Spleen (tissue), 11 donors: ENCODE measurements at regions not wholly inside any gene's neighbourhood (a gene's known extent, or its start where the extent isn't known, plus 50 kb on each side); places are given as distances from the start of the nearest gene placed in this dataset.
"Not testable (repeated sequence)": the region's sequence is repeated elsewhere in the genome, so short reads cannot be mapped to it uniquely, and the experiment has no call there.

Experiments
- DNase-seq: peaks from one replicate; pipeline ENCODE4 v3.0.0-alpha.2; 2020
- H3K27ac ChIP-seq, 8 donors: fragments of 200-600 bp; sonication (generic) in 7 of 8; 1 replicate in 4 of 8; 2 replicates in 4 of 8; pipeline versions ENCODE4 v1.5.0 to v1.8.0; 2016 to 2021; ENCODE audit warnings: inconsistent platforms in 4 of 8, mild to moderate bottlenecking in 4 of 8, moderate library complexity in 1 of 8
- H3K27me3 ChIP-seq, 7 donors: fragments of 200-600 bp; sonication (generic) in 6 of 7; replicated peaks in 1 of 7; 1 replicate in 4 of 7; 2 replicates in 3 of 7; pipeline versions ENCODE4 v1.5.0 to v1.8.0; 2016 to 2021; ENCODE audit warnings: inconsistent platforms in 3 of 7, mild to moderate bottlenecking in 1 of 7
- H3K36me3 ChIP-seq, 6 donors: fragments of 200-600 bp; sonication (generic) in 5 of 6; 1 replicate in 4 of 6; 2 replicates in 2 of 6; pipeline versions ENCODE4 v1.5.0 to v1.8.0; 2016 to 2021; ENCODE audit warnings: inconsistent platforms in 2 of 6
- H3K4me1 ChIP-seq, 6 donors: fragments of 200-600 bp; sonication (generic) in 5 of 6; 1 replicate in 3 of 6; 2 replicates in 3 of 6; pipeline versions ENCODE4 v1.5.0 to v1.8.0; 2016 to 2021; ENCODE audit warnings: inconsistent platforms in 3 of 6
- H3K4me3 ChIP-seq, 8 donors: fragments of 200-600 bp; sonication (generic) in 7 of 8; 1 replicate in 4 of 8; 2 replicates in 4 of 8; pipeline versions ENCODE4 v1.5.0 to v1.8.0; 2016 to 2021; ENCODE audit warnings: inconsistent platforms in 4 of 8, mild to moderate bottlenecking in 4 of 8, moderate library complexity in 2 of 8
- H3K9me3 ChIP-seq, 8 donors: fragments of 200-600 bp; sonication (generic) in 7 of 8; 1 replicate in 4 of 8; 2 replicates in 4 of 8; pipeline versions ENCODE4 v1.5.0 to v1.8.0; 2016 to 2021; ENCODE audit warnings: inconsistent platforms in 4 of 8
- POLR2A ChIP-seq, 3 donors: fragments of 450-650 bp; IDR thresholded peaks; one replicate each; pipeline ENCODE4 v1.5.1; 2017; ENCODE audit warnings: antibody characterized with exemption in 3 of 3, mild to moderate bottlenecking in 1 of 3
- POLR2AphosphoS5 ChIP-seq, 3 donors: sonication (generic); formaldehyde crosslinking; IDR thresholded peaks; one replicate each; pipeline ENCODE4 v1.5.1; 2017; ENCODE audit warnings: antibody characterized with exemption in 3 of 3
- WGBS, 5 donors: extraction: QIAGEN DNeasy Blood & Tissue Kit in 3 of 5; methylation state at CpG; one replicate each; pipeline versions ENCODE4 v1.1.5 to v1.1.7; 2013 to 2018; 5-methylcytosine and 5-hydroxymethylcytosine counted together
- intact Hi-C: fragments of 100-400 bp; cut with DNase I; formaldehyde crosslinking; loops from one replicate; pipeline ENCODE4 v1.15.0; 2023; ENCODE audit warnings: low total_unique reads
- TF ChIP-seq, protein P1 (sequence below), 11 experiments: fragments of 200-600 bp in 7 of 11; fragments of 450-650 bp in 4 of 11; sonication (generic) in 4 of 11; IDR thresholded peaks in 8 of 11; conservative IDR thresholded peaks in 3 of 11; 1 replicate in 7 of 11; 2 replicates in 4 of 11; pipeline versions ENCODE4 v1.4.0 to v1.8.0; 2016 to 2021; ENCODE audit warnings: antibody characterized with exemption in 11 of 11, inconsistent platforms in 4 of 11, mild to moderate bottlenecking in 1 of 11
- donor health status: healthy with polysubstance abuse.
- donor health status: DM: no; HTN: no; CAD: no; lungs with moderate emphysema.
- donor health status: DM: no; HTN: no; CAD: no.
- donor health status: Bipolar disorder and iron deficiency.
- donor health status: healthy.
- donor health status: DM: no; HTN: no; CAD: no.
- donor health status: DM: yes; HTN: yes; CAD: no.

DNA sequence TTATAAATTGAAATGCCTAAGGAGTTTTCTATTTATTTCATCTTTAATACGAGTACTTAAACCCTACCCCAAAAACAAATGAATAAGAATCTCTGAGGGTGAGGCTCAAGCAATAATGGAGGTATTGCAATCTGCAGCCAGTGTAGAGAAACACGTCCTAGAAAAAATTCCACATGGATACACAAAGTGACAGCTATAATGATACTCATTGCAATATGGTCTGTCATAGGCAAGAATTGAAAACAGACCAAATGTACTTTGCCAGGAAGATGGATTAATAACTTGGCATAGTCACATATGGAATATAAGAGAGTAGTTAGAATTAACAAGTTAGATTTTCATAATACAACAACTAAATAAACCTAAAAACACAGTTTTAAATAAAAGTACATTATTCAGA, 440.1 kb upstream of the STEAP1 start:
- no peak overlapping the region for H3K27ac ChIP-seq
- no peaks in the 10 kb centered on the region for H3K36me3 ChIP-seq
- TF ChIP-seq, protein P1, sequence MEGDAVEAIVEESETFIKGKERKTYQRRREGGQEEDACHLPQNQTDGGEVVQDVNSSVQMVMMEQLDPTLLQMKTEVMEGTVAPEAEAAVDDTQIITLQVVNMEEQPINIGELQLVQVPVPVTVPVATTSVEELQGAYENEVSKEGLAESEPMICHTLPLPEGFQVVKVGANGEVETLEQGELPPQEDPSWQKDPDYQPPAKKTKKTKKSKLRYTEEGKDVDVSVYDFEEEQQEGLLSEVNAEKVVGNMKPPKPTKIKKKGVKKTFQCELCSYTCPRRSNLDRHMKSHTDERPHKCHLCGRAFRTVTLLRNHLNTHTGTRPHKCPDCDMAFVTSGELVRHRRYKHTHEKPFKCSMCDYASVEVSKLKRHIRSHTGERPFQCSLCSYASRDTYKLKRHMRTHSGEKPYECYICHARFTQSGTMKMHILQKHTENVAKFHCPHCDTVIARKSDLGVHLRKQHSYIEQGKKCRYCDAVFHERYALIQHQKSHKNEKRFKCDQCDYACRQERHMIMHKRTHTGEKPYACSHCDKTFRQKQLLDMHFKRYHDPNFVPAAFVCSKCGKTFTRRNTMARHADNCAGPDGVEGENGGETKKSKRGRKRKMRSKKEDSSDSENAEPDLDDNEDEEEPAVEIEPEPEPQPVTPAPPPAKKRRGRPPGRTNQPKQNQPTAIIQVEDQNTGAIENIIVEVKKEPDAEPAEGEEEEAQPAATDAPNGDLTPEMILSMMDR (IDR thresholded peaks at IDR 0.05 in 8 of 11, conservative IDR thresholded peaks at IDR 0.05 in 3 of 11), result no peak
- TF ChIP-seq POLR2A (IDR thresholded peaks at IDR 0.05) (no peak), POLR2AphosphoS5 (IDR thresholded peaks at IDR 0.05) (no peak)
- no peaks in the 10 kb centered on the region for H3K4me1 ChIP-seq
- no peak for DNase-seq
- 64 to 89% (median 81%) methylated on average over 2 of the region's 2 CpGs for WGBS, 5 donors
- no peak overlapping the region for H3K4me3 ChIP-seq
- peaks cover 0 to 9% (median 0%) of the 10 kb centered on the region in 8 donors for H3K9me3 ChIP-seq
- intact Hi-C loops, result no loop called here
- H3K27me3 ChIP-seq, result no peaks in the 10 kb centered on the region

GRCh38 chr7:89718941-89719340, 435.3 kb upstream of the STEAP1 start:
- WGBS, 5 donors, result 72 to 100% (median 93%) methylated on average over 1 to 2 of the region's 2 CpGs
- intact Hi-C loops, H3K4me3 ChIP-seq, H3K36me3 ChIP-seq, H3K4me1 ChIP-seq, H3K9me3 ChIP-seq, H3K27me3 ChIP-seq, DNase-seq, H3K27ac ChIP-seq: not testable (repeated sequence)

- no peaks in the 10 kb centered on the region for H3K4me1 ChIP-seq
- no peak overlapping the region for H3K4me3 ChIP-seq
- H3K27ac ChIP-seq, result no peak overlapping the region
- DNase-seq, result no peak
- intact Hi-C loops, result no loop called here
- H3K9me3 ChIP-seq, result no peaks in the 10 kb centered on the region
- H3K27me3 ChIP-seq, result no peaks in the 10 kb centered on the region
- H3K36me3 ChIP-seq, result no peaks in the 10 kb centered on the region
- no peak for TF ChIP-seq POLR2AphosphoS5 (IDR thresholded peaks at IDR 0.05)
- TF ChIP-seq, protein P1 (IDR thresholded peaks at IDR 0.05 in 8 of 11, conservative IDR thresholded peaks at IDR 0.05 in 3 of 11), result no peak
- TF ChIP-seq POLR2A (IDR thresholded peaks at IDR 0.05), result no peak
- WGBS, 5 donors, result 73 to 81% (median 79%) methylated on average over 5 of the region's 5 CpGs
These were observed 425.8 kb upstream of the STEAP1 start for GRCh38 chr7:89728481-89728880.

DNA sequence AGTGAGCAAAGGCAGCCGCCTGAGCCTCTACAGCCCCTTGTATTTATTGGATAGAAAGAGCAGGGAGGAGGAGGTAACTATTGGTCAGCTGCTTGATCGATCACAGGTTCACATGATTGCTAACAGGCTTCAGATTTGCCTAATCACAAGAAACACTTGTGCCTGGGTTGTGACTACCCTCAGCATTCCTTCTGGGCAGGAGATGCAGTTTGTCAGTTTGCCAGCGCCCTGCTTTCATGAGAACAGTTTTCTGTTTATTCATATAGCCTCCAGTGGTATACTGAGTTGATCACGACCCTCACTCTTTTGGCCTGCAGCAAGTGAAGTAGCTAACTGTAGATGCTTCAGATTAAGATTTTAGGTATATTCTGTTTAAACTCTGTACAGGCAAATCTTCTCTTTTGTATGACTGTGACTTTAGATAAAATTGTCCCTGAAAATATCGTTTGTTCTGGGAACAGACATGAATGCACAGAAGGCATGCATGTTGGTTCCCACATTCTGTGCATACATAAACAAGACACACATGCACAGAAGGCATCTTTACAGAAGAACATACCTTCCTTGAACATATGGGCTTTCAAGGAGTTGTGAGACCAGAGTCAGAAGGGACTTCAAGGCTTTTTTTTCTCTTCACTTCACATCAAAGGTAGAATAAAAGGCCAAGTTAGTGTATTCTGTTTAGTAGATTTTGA, 422.4 kb upstream of the STEAP1 start:
- intact Hi-C loops, result no loop called here
- WGBS, 5 donors, result 55 to 84% (median 67%) methylated on average over 5 of the region's 5 CpGs
- Histone ChIP-seq H3K27ac (no peak overlapping the region), H3K27me3 (no peaks in the 10 kb centered on the region), H3K36me3 (no peaks in the 10 kb centered on the region), H3K4me1 (no peaks in the 10 kb centered on the region), H3K9me3 (peaks cover 0 to 7% (median 0%) of the 10 kb centered on the region in 8 donors), H3K4me3 (no peak overlapping the region)
- DNase-seq, result no peak
- TF ChIP-seq POLR2AphosphoS5 (IDR thresholded peaks at IDR 0.05) (no peak), POLR2A (IDR thresholded peaks at IDR 0.05) (no peak)
- TF ChIP-seq, protein P1 (IDR thresholded peaks at IDR 0.05 in 8 of 11, conservative IDR thresholded peaks at IDR 0.05 in 3 of 11), result no peak
